ENCODE measurements at regions not wholly inside any gene's neighbourhood (a gene's known extent, or its start where the extent isn't known, plus 50 kb on each side); places are given as distances from the start of the nearest gene placed in this dataset.

DNA sequence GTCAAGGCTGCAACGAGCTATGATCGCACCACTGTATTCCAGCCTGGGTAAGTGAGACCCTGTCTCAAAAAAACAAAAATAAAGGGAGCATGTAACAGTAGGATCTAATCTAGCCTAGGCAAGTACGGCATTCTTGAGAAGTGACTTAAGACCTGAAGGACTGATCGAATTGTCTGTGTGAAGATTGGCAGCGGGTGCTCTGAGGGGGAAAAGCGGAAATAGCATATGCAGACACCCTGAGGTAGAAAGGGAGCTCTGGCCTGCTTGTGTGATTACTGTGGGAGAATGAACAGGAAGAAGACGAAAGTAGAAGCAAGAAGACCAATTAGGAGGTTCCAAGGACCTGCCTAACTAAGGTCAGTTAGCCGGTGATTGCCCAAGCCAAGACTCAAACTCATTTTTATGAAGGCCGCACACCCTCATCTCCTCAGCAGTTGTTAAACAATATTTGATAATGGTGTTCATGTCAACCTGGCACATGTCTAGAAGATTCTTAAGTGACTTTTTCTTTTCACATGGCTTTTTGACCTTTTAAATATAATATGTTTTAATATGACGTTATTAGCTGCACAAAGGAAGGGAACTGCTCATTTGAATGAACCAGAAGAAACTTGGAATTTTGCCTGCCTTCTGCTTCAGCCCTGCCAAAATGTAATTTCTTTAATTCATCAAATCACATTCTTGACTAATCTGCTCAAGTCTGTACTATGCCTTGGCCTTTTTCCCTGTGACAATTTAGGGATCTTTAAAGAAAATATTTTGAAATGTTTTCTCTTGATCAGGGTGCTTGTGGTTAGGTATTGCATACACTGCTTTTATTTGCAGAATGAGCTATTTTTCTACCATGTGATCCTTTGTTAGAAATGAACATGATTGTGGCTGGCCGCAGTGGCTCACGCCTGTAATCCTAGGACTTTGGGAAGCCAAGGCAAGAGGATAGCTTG, 289.2 kb upstream of the DMRT1 start:
- H2AFZ ChIP-seq (replicated peaks; ENCODE audit: low read length, poor library complexity) = no peak overlapping the region
- H2AK5ac ChIP-seq (ENCODE audit: low read depth, low read length) = no peak overlapping the region
- DNase-seq (no peak), ATAC-seq (ENCODE audit: low read depth) (no peak; the same call in 1 of the 2 replicates)
- ChIA-PET POLR2A (ENCODE audit: unreplicated experiment) (no interaction called here), CTCF (interaction anchor here (0.6 kb wide), 1 partner anchor 354 kb away, joined by 3 read pairs; no protein-coding TSS in a partner anchor)
- no peak overlapping the region for H4K5ac ChIP-seq (ENCODE audit: low read depth, low read length)
- H3K9ac ChIP-seq (ENCODE audit: low read depth, low read length) = no peak overlapping the region
- in situ Hi-C loops (cut with MboI; ENCODE audit: low sequenced_read_pairs) (no loop called here), intact Hi-C loops (cut with micrococcal nuclease) (no loop called here), dilution Hi-C loops (cut with HindIII; ENCODE audit: low sequenced_read_pairs, unreplicated experiment) (no loop called here)
- no peaks in the 10 kb centered on the region for H3K4me1 ChIP-seq (ENCODE audit: control insufficient read depth, insufficient read depth, low read length)
- no peak overlapping the region for H4K91ac ChIP-seq (ENCODE audit: insufficient read depth, low read depth, low read length)
- 67% methylated on average over 3 of the region's 12 CpGs; no CpG with 5 or more reads in 1 of the 2 experiments for WGBS, 2 experiments (ENCODE audit: extremely low coverage in 2 of 2, insufficient read length in 1 of 2)
- H3K4me2 ChIP-seq (ENCODE audit: low read depth, low read length) = no peak overlapping the region
- TF ChIP-seq FOS (IDR thresholded peaks at IDR 0.05; ENCODE audit: low read depth, low read length) = no peak
- no peak for TF ChIP-seq SMC3 (IDR thresholded peaks at IDR 0.05; ENCODE audit: low read depth, low read length)
- TF ChIP-seq NFE2L2 (IDR thresholded peaks at IDR 0.05; ENCODE audit: low read depth, low read length) = no peak
- TF ChIP-seq MAZ (IDR thresholded peaks at IDR 0.05; ENCODE audit: borderline replicate concordance, low read depth, low read length) = no peak
- no peak for TF ChIP-seq RCOR1 (IDR thresholded peaks at IDR 0.05; ENCODE audit: insufficient replicate concordance, low read length)
- no peak for TF ChIP-seq MXI1 (IDR thresholded peaks at IDR 0.05; ENCODE audit: borderline replicate concordance, low read depth, low read length)
- TF ChIP-seq RFX5 (IDR thresholded peaks at IDR 0.05; ENCODE audit: low read depth, low read length) = no peak
- TF ChIP-seq, protein P1, sequence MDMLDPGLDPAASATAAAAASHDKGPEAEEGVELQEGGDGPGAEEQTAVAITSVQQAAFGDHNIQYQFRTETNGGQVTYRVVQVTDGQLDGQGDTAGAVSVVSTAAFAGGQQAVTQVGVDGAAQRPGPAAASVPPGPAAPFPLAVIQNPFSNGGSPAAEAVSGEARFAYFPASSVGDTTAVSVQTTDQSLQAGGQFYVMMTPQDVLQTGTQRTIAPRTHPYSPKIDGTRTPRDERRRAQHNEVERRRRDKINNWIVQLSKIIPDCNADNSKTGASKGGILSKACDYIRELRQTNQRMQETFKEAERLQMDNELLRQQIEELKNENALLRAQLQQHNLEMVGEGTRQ (IDR thresholded peaks at IDR 0.05; ENCODE audit: low read depth, low read length) = no peak
- no peak for TF ChIP-seq BHLHE40 (IDR thresholded peaks at IDR 0.05; ENCODE audit: low read depth, low read length)
- TF ChIP-seq MAFK (IDR thresholded peaks at IDR 0.05; ENCODE audit: low read depth, low read length) = no peak
- TF ChIP-seq RAD21 (IDR thresholded peaks at IDR 0.05; ENCODE audit: low read length) = no peak
- H3K18ac ChIP-seq (ENCODE audit: low read depth, low read length) = no peak overlapping the region
- no peak overlapping the region for H2BK5ac ChIP-seq (ENCODE audit: low read depth, low read length, poor library complexity, severe bottlenecking)
- no peaks in the 10 kb centered on the region; the same call in 1 of the 2 replicates for H3K9me1 ChIP-seq (ENCODE audit: insufficient read depth, low read length)
- peaks cover 3% of the 10 kb centered on the region for H3K27me3 ChIP-seq (ENCODE audit: control insufficient read depth, insufficient read depth, low read length)
- H2BK15ac ChIP-seq (ENCODE audit: low read depth, low read length) = no peak overlapping the region
- H3K23ac ChIP-seq (ENCODE audit: low read depth, low read length) = no peak overlapping the region
- no peak overlapping the region for H2AK9ac ChIP-seq (replicated peaks; ENCODE audit: low read depth, low read length, poor library complexity)
- no peaks in the 10 kb centered on the region for H3K36me3 ChIP-seq (ENCODE audit: control insufficient read depth, insufficient read depth, low read length)
- no peaks in the 10 kb centered on the region for H3K79me1 ChIP-seq (ENCODE audit: low read depth in 1 of 2, low read length in 2 of 2)
- no peak overlapping the region for H3K27ac ChIP-seq (ENCODE audit: insufficient read depth, low read length)
- H3K4ac ChIP-seq (ENCODE audit: low read depth, low read length) = no peak overlapping the region
- BruUV-seq (replicated peaks) = no TSS peak
- H2BK20ac ChIP-seq (ENCODE audit: low read depth, low read length) = no peak overlapping the region
- no peaks in the 10 kb centered on the region for H4K20me1 ChIP-seq (ENCODE audit: insufficient read depth, low read length)
- no peak overlapping the region for H3K4me3 ChIP-seq (ENCODE audit: insufficient read depth, low read depth, low read length)
- H2BK120ac ChIP-seq (ENCODE audit: low read depth, low read length) = no peak overlapping the region
- H3K14ac ChIP-seq (replicated peaks; ENCODE audit: low read depth, low read length) = no peak overlapping the region
- no peak overlapping the region for H3K56ac ChIP-seq (ENCODE audit: extremely low read depth, insufficient read depth, low read length)
- no peaks in the 10 kb centered on the region for H3K9me3 ChIP-seq (ENCODE audit: control insufficient read depth, insufficient read depth, low read length)
- no peak overlapping the region for H4K8ac ChIP-seq (ENCODE audit: low read depth in 2 of 2, low read length in 2 of 2)

Measured in IMR-90 (cell line).